GM18507 (cell line): ENCODE measurements at regions not wholly inside any gene's neighbourhood (a gene's known extent, or its start where the extent isn't known, plus 50 kb on each side); places are given as distances from the start of the nearest gene placed in this dataset.
"Not testable (repeated sequence)": the region's sequence is repeated elsewhere in the genome, so short reads cannot be mapped to it uniquely, and the experiment has no call there.

Experiments
- DNase-seq: peaks from one replicate; pipeline ENCODE4 v3.0.0; 2011; ENCODE audit warnings: low read depth; ENCODE audit not compliant: insufficient read length; ENCODE audit errors: extremely low spot score
- FAIRE-seq: peaks from 2 replicates; lab custom pipeline; 2011; peaks lifted over from hg19 to GRCh38; lab: Jason Lieb, UNC

DNA sequence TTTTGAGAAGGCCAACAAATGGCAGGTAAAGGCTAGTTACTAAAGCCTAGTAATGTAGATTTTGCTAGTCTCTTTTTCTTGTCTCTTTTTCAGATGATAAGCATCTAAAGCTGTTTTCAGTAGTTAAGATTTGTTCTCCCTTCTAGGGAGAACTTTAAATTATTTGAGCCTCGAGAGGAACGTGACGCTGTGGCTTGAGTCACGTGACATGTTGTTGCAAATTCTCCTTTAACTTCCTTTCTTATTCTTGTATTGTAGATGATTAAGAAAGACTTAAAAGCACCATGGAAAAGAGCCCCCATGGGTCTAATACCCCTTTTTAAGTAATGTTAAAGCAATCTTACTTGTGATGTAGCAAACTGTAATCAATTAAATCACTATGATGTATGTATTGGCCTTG, 2698.7 kb downstream of the PCDH9 start:
- DNase-seq, result no peak
- FAIRE-seq, result no peak

DNA sequence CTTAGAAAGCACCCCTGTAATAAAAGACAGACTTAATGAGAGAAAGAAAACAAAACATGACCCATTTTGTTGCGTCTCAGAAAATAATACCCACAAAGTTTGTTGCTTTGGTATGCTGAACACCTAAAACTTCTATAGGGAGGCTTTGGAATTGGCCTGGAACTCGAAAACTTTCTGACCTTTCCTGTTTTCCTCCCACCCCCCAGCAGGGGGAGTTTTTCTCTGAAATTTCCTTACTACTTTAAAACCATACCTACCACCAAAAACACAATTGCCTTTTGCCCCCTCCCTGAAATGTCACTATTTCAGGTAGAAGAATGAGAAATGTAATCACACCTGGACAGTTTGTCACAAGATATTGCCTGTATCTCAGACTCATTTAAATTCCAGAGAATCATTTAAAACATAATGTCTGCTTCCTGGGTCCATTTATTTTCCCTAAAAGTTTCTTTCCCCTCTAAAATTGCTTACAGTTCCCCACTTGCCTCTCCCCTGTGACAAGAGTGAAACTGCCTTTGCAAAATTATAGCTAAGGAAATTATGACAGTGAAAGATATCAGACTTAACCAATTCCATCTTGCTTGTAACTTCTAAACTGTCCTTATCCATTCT, 2700.2 kb downstream of the PCDH9 start:
- DNase-seq, result no peak
- FAIRE-seq, result no peak

DNA sequence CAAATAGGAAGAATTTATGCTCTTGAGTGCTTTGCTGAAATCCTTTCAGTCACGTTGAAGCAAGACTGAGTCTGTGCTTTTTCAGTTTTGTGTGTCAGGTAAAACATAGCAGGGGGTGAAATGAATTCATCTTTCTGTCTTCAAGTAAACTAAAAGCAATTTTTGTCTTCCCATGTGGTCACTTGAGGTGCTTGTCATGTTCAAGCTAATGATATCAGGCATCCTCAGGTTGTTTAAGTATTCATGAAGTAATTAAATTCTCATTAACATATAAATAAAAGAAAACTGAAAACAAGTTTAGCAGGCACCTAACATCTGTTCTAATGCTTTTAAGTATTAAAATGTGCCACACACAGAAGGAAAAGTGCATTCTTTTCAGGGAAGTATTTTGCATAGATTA, 2701.3 kb downstream of the PCDH9 start:
- DNase-seq, result no peak
- FAIRE-seq, result no peak

DNA sequence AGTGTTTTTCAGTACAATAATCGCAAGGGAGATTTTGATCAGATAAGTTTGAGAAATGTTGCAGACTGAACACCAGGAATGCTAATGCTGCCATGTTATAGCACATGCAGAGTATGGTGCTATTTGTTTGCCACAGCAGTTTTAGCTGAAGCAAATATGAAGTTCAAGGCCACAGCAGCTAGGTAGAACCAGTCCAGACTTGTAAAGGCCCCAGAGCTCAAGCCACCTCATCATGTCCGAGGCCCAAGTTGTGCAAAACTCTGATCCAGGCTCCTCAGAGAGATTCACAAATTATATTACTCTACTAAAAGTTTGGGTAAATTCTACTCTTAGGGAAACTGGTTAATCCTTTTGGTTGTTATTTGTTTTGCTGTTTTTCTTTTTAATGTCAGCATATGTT, 2702.6 kb downstream of the PCDH9 start:
- FAIRE-seq, result no peak

DNA sequence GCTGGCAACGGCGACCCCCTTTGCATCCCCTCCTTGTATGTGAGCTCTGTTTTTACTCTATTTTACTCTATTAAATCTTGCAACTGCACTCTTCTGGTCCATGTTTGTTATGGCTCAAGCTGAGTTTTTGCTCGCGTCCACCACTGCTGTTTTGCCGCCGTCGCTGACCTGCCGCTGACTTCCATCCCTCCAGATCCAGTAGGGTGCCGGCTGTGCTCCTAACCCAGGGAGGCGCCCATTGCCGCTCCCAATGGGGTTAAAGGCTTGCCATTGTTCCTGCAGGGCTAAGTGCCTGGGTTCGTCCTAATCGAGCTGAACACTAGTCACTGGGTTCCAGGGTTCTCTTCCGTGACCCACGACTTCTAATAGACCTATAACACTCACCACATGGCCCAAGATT, 2704.4 kb downstream of the PCDH9 start:
- DNase-seq (no peak), FAIRE-seq (no peak)

More for the DNA sequence above, 2702.6 kb downstream of the PCDH9 start:
- no peak for DNase-seq

DNA sequence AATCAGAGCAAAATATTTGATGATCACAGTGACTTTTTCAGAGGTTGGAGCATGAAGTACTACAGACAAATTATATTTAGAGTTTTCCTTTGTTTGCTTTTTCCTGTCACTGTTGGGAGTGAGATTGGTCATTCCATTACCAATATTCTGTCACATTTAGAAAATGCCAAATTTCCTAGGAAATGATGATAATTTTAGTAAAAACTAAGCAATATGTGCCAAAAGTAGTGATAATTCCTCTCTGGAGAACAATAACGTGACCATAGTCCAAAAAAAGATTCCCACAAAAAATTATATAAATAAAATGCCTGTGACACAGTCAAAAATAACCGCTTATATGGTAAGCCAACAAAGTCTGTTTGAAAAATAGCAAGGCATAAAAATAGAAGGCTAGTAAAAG, 2719.4 kb downstream of the PCDH9 start:
- DNase-seq (no peak), FAIRE-seq (no peak)

DNA sequence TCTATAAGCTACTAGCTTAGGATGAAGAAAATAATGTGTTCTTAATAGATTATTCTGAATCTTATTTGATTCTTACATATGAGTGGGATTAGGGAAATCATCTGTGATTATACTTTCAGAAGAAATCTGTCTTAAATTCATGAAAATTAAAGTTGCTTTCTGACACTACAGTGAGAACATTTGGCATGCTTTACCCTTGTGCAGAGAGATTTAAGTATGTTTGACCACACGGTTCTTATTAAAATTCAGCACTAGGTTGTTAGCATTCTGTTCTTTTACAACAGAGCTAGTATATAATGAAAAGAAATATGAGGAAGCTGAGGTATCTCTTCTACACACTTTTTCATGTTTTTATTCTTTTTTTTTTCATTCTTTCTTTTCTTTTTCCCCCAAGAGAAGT, 2723.9 kb downstream of the PCDH9 start:
- DNase-seq (no peak), FAIRE-seq (no peak)

DNA sequence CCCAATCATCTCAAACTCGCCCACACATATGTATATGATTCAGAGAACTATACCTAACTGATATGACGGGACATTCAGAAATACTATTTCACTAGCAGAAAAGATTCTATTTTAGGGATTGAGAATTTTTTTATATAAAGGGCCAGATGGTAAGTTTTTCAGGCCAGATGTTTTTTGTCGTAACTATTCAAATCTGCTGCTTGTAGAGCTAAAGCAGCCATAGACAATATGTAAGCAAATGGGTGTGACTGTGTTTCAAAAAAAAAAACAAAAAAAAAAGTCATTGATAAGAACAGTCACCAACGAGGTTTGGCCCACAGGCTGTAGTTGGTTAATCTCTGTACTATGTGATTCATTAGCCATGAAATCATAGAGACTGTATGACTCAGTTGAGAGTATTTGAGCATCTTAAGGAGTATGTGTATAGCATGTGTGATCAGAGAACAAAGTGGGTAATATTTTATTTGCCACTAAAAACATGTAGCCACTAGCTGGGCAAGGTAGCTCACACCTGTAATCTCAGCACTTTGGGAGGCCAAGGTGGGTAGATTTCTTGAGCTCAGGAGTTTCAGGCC, 2724.7 kb downstream of the PCDH9 start:
- no peak for DNase-seq

DNA sequence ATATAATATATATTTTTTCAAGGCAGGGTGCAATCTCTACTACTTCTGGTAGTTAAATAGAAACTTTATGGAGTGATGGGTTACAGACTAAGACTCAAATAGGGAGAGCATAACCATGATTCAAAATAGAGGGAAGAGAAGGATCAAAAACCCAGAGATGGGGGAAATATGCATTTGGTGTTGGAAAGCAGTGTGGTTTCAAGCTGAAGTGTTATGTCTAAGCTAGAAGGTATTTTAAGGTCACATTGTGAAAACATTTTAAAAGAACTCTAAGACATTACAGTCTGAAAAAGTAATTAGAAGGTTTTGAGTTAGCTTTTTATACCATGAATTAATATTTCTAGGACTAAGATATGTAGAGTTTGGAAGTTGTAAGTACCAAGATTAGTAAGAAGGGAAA, 2741.4 kb downstream of the PCDH9 start:
- FAIRE-seq (no peak), DNase-seq (no peak)

More for the DNA sequence above, 2724.7 kb downstream of the PCDH9 start:
- FAIRE-seq, result no peak

DNA sequence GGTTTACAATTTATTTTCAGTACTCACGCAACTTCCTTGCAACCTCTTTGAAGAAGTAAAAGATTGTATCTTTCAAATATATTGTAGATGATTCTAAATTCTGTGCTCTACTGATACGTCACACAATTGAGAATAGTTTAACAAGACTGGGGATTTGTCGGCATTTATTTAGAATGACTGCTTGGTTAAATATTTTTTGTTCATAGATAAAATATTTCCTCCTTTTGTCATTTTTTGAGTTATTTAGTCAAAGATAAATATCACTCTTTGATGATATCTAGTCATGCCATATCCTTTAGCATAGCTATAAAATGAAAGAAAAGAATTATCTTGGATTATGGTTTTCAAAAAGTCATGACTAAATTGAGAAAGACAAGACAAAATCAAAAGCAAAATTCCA, 2747.8 kb downstream of the PCDH9 start:
- FAIRE-seq, result no peak
- DNase-seq, result no peak

DNA sequence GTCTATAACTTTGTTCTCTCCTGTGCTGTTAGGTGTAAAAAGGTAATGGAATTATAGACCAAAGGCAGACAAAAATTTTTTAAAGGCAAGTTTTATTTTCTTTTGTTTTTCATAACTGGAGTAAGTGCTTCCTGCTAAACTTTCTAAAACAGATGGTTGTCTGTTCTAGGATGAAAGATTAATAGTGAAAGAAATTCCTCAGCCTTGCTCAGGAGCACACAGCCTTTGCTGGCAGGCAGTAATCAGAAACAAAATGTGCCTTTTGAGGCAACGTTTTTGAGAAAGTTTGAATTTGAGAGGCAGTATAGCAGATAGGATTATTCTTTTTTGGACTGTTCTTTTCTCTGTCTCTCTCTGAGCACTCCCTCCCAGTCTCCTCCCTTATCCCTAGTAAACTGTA, 2749.5 kb downstream of the PCDH9 start:
- DNase-seq (no peak), FAIRE-seq (no peak)

DNA sequence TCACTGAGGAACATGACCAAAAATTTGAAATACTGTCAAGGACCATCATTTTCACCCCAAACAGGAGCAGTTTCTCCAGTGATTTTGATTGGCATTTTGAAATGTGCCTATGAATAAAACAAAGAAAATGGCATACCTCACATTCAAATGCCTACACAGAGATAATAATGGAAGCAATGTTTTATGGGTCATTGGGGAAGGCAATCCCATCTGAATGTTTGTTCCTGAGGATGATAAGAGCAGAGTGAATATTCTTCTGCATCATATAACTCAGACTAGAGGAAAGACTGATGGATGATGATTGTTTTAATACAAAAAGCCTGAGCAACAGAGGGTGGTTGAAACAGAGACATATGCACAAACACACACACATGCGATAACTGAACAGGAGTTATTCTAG, 2749.9 kb downstream of the PCDH9 start:
- DNase-seq (no peak), FAIRE-seq (no peak)

DNA sequence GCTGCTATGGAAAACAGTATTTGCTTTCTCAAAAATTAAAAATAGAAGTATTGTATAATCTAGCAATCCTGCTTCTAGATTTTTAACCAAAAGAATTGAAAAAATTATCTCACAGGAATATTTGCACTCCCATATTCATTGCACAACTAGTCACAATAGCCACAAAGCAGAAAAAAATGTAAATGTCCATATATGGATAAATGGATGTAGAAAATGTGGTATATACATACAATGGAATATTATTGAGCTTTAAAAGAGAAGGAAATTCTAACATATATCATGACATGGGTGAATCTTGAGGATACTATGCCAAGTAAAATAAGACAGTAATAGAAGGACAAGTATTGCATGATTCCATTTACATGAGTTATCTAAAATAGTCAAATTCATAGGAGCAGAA, 2753.0 kb downstream of the PCDH9 start:
- FAIRE-seq, result no peak

DNA sequence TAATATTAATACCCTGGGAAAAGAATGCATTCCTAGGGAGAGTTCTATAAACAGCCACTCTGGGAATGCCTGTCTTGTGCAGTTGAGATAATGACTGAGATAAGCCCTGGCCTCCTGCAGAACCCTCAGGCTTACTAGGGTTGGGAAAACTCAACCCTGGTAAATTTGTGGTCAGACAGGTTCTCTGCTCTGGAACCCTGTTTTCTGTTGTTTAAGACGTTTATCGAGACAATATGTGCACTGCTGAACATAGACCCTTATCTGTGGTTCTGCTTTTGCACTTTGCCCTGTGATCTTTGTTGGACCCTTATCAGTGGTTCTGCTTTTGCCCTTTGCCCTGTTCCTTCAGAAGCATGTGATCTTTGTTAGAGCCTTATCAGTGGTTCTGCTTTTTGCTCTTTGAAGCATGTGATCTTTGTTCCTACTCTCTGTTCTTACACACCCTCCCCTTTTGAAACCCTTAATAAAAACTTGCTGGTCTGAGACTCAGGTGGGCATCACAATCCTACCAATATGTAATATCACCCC, 2754.0 kb downstream of the PCDH9 start:
- FAIRE-seq, DNase-seq: not testable (repeated sequence)

More for the DNA sequence above, 2753.0 kb downstream of the PCDH9 start:
- no peak for DNase-seq

DNA sequence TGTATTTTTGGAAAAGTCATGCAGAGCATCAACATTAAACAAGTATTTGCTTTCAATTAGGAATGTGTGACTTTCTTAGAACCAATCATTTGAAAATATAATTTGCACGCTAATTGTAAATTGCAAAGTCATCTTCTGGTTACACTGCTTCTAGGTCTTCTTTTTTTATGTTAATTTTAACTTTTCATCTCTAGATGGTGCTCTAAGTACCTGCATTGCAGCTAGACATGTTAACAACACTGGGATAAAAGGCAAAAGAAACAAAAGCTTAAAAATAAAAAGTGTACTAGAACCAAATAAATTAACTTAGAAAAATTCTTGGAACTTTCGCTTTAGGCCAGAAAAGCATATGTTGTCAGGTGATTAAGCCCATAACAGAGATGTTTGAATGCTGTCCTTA, 2758.2 kb downstream of the PCDH9 start:
- no peak for FAIRE-seq
- no peak for DNase-seq

DNA sequence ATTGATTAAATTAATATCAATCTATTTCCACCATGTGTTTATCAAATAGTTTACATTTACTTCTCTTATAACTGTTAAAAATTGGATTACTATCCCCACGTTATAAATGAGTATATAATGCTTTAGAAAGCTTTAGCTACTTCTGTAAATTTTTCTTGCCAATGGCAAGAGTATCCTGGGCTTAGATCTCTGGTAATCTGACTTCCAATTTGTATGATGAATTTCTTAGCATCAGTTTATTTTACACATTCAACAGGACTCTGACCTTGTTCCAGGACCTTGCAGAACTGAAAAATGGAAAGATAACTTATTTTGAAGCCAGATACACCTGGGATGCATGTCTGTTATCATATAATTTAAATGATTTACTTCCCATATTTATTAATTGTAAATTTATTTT, 2759.4 kb downstream of the PCDH9 start:
- no peak for FAIRE-seq
- DNase-seq, result no peak

DNA sequence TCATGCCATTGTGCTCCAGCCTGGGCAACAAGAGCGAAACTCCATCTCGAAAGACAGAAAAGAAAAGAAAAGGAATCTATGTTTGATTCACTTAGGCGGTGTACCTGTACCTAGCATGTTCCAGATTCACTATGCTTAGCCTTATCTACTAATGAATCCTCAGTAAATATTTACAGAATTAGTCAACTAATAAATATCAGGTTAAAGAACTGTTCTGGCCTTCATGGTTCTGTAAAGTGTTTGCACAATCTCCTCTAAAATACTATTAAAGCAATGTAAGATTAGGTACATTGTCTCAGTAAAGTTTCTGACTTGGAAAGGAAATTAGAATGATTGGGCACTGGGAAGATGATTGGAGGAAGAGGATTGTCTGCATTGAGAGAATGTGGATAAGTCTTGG, 2770.4 kb downstream of the PCDH9 start:
- no peak for DNase-seq
- no peak for FAIRE-seq

DNA sequence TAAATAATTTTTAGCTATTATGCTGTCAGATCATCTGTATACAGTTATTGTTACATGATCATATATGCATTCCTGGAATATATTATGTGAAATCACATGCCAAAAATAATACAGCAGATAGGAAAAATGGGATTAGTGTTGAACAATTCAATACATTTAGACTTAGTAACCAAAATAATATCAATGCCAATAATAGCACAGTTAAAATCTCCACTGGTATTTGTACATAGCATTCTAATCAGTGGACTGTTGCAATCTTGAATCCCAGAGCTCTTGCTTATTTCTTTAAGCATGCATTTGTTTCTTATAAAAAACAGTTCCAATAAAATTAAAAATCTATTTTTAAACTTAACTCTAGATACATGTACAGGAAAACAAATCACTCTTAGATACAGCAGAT, 2772.2 kb downstream of the PCDH9 start:
- FAIRE-seq, result no peak
- DNase-seq, result no peak

DNA sequence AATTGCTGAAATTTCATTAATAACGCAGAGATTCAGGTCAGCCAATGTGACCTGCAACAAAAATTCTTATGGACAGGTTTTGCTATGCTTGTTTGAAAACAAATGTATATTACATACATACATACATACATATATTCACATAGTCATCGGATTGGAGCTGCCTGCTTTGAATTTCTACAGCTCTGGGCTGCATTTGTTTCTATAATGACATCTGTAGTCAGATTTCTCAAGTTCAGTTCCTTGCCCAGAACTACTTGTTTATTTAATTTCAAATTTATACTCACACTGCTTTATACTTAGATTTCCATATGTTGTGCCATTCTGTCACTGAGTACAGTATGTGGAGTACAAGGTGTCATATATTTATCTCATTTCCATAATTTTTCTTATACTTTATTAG, 2775.0 kb downstream of the PCDH9 start:
- no peak for FAIRE-seq

DNA sequence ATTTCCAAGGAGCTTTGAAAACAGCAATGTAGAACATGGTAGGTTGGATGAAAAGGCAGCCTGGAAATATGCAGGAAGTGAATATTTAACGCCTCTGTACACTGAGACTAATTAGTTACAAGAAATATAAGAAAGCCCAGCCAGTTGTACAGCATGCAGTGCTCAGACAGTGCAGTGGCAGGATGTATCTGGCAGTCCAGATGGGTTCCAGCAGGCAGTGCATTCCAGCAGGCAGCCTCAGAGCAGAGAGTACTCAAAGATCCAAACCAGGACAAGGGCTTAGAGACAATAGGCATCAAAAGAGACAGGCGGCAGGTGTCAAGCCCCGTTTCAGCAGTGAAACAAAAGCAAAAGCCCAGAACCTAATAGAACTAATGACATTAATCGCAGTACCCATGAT, 2776.3 kb downstream of the PCDH9 start:
- DNase-seq, result no peak
- no peak for FAIRE-seq

More for the DNA sequence above, 2775.0 kb downstream of the PCDH9 start:
- no peak for DNase-seq

DNA sequence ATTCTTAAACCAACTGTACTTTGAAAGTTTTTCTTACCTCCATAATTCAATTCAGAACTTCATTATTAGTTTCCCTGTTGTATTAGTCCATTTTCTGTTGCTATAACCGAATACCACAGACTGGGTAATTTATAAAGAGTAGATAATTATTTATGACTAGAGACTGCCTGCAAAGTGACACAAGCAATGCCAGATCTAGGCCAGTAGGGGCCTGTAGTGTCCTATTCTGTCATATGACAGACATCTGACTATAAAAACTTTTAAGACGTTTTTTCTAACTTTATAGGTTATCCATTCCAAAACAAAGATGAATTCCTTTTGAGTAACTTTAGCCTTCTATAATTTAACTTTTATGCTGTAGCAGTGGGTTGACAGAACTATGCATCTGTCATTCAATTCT, 2783.8 kb downstream of the PCDH9 start:
- DNase-seq (no peak), FAIRE-seq (no peak)
